ENCODE measurements at regions not wholly inside any gene's neighbourhood (a gene's known extent, or its start where the extent isn't known, plus 50 kb on each side); places are given as distances from the start of the nearest gene placed in this dataset.

DNA sequence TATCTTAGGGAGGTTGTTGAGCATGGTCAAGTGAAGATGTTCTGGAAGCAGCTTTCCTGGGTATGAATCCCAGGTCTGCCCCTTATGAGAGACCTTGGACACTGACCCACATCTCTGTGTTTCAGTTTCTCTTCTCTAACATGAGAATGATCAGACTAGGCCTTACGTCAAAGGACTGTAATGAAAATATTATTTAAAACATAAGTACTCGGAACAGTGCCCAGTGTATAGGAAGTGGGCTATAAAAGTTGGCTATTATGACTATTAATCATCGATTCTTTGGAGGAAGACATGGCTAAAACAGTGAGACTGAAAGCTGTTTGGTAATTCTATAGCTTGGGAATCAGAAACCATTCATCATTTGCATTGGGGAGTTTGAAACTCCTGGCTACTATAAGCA is 65.3 kb upstream of the MYO10 start:
- no peak for TF ChIP-seq ZNF274 (IDR thresholded peaks at IDR 0.05; ENCODE audit: low read depth, low read length)
- no peak for TF ChIP-seq YY1 (IDR thresholded peaks at IDR 0.05; ENCODE audit: insufficient read depth, insufficient read length)
